ENCODE measurements at regions not wholly inside any gene's neighbourhood (a gene's known extent, or its start where the extent isn't known, plus 50 kb on each side); places are given as distances from the start of the nearest gene placed in this dataset.

DNA sequence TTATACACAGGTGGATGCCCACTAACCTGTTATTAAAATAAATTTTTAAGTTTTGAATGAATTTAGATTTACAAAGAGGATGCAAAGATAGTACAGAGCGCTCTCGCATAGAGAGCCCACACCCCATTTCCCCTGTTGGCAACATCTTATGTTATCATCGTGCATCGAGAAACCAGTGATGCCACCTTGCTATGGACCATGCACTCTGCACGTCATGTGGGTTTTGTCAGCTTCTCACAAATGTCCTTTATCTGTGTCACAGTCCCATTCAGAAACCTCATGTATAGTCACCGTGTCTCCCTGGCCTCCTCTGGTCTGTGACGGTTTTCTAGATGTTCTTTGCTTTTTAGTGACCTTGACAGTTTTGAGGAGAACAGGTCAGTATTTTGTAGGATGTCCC is 60.0 kb downstream of the ING1 start:
- no peak overlapping the region for H3K4me2 ChIP-seq (ENCODE audit: low read length)
- no peaks in the 10 kb centered on the region for H3K79me2 ChIP-seq (ENCODE audit: low read length)
- intact Hi-C loops (cut with micrococcal nuclease) = no loop called here
- TF ChIP-seq, protein P1, sequence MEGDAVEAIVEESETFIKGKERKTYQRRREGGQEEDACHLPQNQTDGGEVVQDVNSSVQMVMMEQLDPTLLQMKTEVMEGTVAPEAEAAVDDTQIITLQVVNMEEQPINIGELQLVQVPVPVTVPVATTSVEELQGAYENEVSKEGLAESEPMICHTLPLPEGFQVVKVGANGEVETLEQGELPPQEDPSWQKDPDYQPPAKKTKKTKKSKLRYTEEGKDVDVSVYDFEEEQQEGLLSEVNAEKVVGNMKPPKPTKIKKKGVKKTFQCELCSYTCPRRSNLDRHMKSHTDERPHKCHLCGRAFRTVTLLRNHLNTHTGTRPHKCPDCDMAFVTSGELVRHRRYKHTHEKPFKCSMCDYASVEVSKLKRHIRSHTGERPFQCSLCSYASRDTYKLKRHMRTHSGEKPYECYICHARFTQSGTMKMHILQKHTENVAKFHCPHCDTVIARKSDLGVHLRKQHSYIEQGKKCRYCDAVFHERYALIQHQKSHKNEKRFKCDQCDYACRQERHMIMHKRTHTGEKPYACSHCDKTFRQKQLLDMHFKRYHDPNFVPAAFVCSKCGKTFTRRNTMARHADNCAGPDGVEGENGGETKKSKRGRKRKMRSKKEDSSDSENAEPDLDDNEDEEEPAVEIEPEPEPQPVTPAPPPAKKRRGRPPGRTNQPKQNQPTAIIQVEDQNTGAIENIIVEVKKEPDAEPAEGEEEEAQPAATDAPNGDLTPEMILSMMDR (conservative IDR thresholded peaks at IDR 0.05; ENCODE audit: low read depth, low read length) = no peak
- TF ChIP-seq EZH2 (IDR thresholded peaks at IDR 0.05; ENCODE audit: low read length, unreplicated experiment) = no peak
- no peak for TF ChIP-seq EZH2phosphoT487 (IDR thresholded peaks at IDR 0.05; ENCODE audit: borderline replicate concordance, low read length)
- H3F3A ChIP-seq (ENCODE audit: low read length, unreplicated experiment) = no peaks in the 10 kb centered on the region
- H3K27me3 ChIP-seq (ENCODE audit: low read length) = no peaks in the 10 kb centered on the region; the same call in none of the 2 replicates
- H3K4me3 ChIP-seq (ENCODE audit: low read length) = no peak overlapping the region
- H3K9me2 ChIP-seq (replicated peaks; ENCODE audit: low read length) = no peaks in the 10 kb centered on the region
- H3K9ac ChIP-seq (ENCODE audit: low read length) = no peak overlapping the region
- no peaks in the 10 kb centered on the region for H3K36me3 ChIP-seq (ENCODE audit: low read depth, low read length)
- no peaks in the 10 kb centered on the region for H3K4me1 ChIP-seq (ENCODE audit: insufficient read depth, low read length)
- H4K20me1 ChIP-seq (ENCODE audit: low read length) = no peaks in the 10 kb centered on the region
- ChIA-PET POLR2A (ENCODE audit: unreplicated experiment) (no interaction called here), CTCF (no interaction called here)
- no peak overlapping the region for H2AFZ ChIP-seq (ENCODE audit: low read length)
- ATAC-seq (no peak), DNase-seq (no peak)
- no peak overlapping the region for H3K27ac ChIP-seq (ENCODE audit: low read length)
- H3K9me3 ChIP-seq (ENCODE audit: low read length) = no peaks in the 10 kb centered on the region
- BruUV-seq (replicated peaks) = no TSS peak

DNA sequence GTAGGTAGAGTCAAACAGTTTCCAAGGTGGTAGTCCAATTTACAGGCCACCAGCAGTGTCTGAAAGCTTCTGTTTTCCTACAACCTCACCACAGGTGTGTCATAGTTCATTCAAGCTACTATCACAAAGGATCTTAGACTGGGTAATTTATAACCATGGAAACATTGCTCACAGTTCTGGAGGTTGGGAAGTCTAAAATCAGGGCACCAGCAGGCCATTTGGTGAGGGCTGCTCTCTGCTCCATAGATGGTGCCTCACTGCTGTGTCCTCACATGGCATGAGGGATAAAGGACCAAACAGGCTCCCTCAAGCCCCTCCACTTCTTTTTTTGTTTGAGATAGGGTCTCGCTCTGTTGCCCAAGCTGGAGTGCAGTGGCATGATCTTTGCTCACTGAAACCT is 60.6 kb downstream of the ING1 start:
- Histone ChIP-seq H4K20me1 (ENCODE audit: low read length) (no peaks in the 10 kb centered on the region), H3K4me2 (ENCODE audit: low read length) (no peak overlapping the region), H3K27me3 (ENCODE audit: low read length) (no peaks in the 10 kb centered on the region; the same call in none of the 2 replicates), H3K36me3 (ENCODE audit: low read depth, low read length) (no peaks in the 10 kb centered on the region), H3K9me3 (ENCODE audit: low read length) (no peaks in the 10 kb centered on the region), H2AFZ (ENCODE audit: low read length) (no peak overlapping the region), H3K9me2 (replicated peaks; ENCODE audit: low read length) (no peaks in the 10 kb centered on the region), H3K4me1 (ENCODE audit: insufficient read depth, low read length) (no peaks in the 10 kb centered on the region), H3K79me2 (ENCODE audit: low read length) (no peaks in the 10 kb centered on the region), H3K9ac (ENCODE audit: low read length) (no peak overlapping the region), H3F3A (ENCODE audit: low read length, unreplicated experiment) (no peaks in the 10 kb centered on the region), H3K4me3 (ENCODE audit: low read length) (no peak overlapping the region), H3K27ac (ENCODE audit: low read length) (no peak overlapping the region)
- BruUV-seq (replicated peaks) = no TSS peak
- DNase-seq (no peak), ATAC-seq (no peak)
- ChIA-PET CTCF (no interaction called here), POLR2A (ENCODE audit: unreplicated experiment) (no interaction called here)
- TF ChIP-seq, protein P1 (conservative IDR thresholded peaks at IDR 0.05; ENCODE audit: low read depth, low read length) = no peak
- no peak for TF ChIP-seq EZH2phosphoT487 (IDR thresholded peaks at IDR 0.05; ENCODE audit: borderline replicate concordance, low read length)
- no peak for TF ChIP-seq EZH2 (IDR thresholded peaks at IDR 0.05; ENCODE audit: low read length, unreplicated experiment)
- intact Hi-C loops (cut with micrococcal nuclease) = no loop called here

DNA sequence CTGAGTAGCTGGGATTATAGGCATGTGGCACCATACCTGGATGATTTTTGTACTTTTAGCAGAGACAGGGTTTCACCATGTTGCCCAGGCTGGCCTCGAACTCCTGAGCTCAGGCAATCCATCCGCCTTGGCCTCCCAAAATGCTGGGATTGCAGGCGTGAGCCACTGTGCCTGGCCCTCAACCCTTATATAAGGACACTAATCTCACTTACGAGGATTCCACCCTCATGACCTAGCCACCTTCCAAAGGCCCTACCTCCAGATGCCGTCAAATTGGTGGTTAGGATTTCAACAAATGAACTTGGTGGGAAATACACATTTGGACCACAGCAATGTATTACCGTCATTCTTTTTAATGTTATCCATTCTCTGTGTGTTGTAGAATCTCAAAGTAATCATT is 61.0 kb downstream of the ING1 start:
- Histone ChIP-seq H3K9me2 (replicated peaks; ENCODE audit: low read length) (no peaks in the 10 kb centered on the region), H3K4me1 (ENCODE audit: insufficient read depth, low read length) (no peaks in the 10 kb centered on the region), H3K79me2 (ENCODE audit: low read length) (no peaks in the 10 kb centered on the region), H3K36me3 (ENCODE audit: low read depth, low read length) (no peaks in the 10 kb centered on the region), H3K27me3 (ENCODE audit: low read length) (no peaks in the 10 kb centered on the region; the same call in none of the 2 replicates), H3K27ac (ENCODE audit: low read length) (no peak overlapping the region), H2AFZ (ENCODE audit: low read length) (no peak overlapping the region), H4K20me1 (ENCODE audit: low read length) (no peaks in the 10 kb centered on the region), H3K4me3 (ENCODE audit: low read length) (no peak overlapping the region), H3K9me3 (ENCODE audit: low read length) (no peaks in the 10 kb centered on the region), H3K9ac (ENCODE audit: low read length) (no peak overlapping the region), H3F3A (ENCODE audit: low read length, unreplicated experiment) (no peaks in the 10 kb centered on the region), H3K4me2 (ENCODE audit: low read length) (no peak overlapping the region)
- ChIA-PET POLR2A (ENCODE audit: unreplicated experiment) (no interaction called here), CTCF (no interaction called here)
- TF ChIP-seq EZH2 (IDR thresholded peaks at IDR 0.05; ENCODE audit: low read length, unreplicated experiment) (no peak), EZH2phosphoT487 (IDR thresholded peaks at IDR 0.05; ENCODE audit: borderline replicate concordance, low read length) (no peak)
- TF ChIP-seq, protein P1 (conservative IDR thresholded peaks at IDR 0.05; ENCODE audit: low read depth, low read length) = no peak
- no TSS peak for BruUV-seq (replicated peaks)
- intact Hi-C loops (cut with micrococcal nuclease) = no loop called here
- ATAC-seq (no peak), DNase-seq (no peak)

Data from PC-3 (cell line).